ENCODE measurements at regions not wholly inside any gene's neighbourhood (a gene's known extent, or its start where the extent isn't known, plus 50 kb on each side); places are given as distances from the start of the nearest gene placed in this dataset.

DNA sequence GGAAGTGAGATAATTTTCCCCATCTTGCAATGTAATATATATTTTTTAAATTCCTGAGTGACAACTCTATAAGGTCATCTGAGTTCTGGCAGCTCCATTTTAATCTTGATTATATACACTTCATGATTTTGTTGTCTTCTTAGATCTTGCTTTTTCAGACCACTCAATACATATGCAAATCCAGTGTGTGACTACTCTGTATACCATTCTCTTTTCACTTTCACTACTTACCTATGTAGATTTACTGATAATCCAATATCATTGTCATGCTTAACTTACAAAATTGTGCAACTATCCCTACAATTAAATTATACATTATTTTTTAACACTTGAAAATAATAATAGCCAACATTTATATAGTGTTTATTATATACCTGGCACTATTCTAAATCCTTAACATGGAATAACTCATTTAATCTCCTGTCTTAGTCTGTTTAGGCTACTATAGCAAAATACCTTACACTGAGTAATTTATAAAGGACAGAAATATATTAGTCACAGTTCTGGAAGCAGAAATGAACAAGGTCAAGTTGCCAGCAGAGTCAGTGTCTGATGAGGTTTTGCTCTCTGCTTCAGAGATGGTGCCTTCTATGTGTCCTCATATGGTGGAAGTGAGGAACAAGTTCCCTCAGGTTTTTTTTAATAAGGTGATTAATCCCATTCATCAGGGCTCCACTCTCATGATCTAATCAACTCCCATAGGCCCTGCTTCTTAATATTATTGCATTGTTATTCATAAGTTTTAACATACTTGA lies 338.5 kb downstream of the TUSC7 start:
- TF ChIP-seq CTCF (IDR thresholded peaks at IDR 0.05; ENCODE audit: low read depth, low read length) (no peak), EZH2phosphoT487 (IDR thresholded peaks at IDR 0.05; ENCODE audit: low read depth) (no peak)

Data from OCI-LY3 (cell line).